ENCODE measurements at regions not wholly inside any gene's neighbourhood (a gene's known extent, or its start where the extent isn't known, plus 50 kb on each side); places are given as distances from the start of the nearest gene placed in this dataset.

GRCh38 chr21:43313221-43313938, 113.6 kb downstream of the SIK1 start:
- Histone ChIP-seq H2BK5ac (ENCODE audit: low read depth, low read length) (peak overlapping the region; percentile 9; the same call in 1 of the 2 replicates), H4K20me1 (replicated peaks in 1 of 2; ENCODE audit: control insufficient read depth in 1 of 2, insufficient read depth in 2 of 2, low read length in 2 of 2) (peaks cover 0 to 1% of the 10 kb centered on the region in 2 experiments), H3K4me1 (replicated peaks in 1 of 4; ENCODE audit: control insufficient read depth in 3 of 4, insufficient read depth in 4 of 4, low read length in 3 of 4) (peaks cover 5 to 23% (median 16%) of the 10 kb centered on the region in 4 experiments), H3K4me3 (ENCODE audit: extremely low read depth in 1 of 4, insufficient read depth in 2 of 4, low read depth in 3 of 4, low read length in 4 of 4) (no peak overlapping the region), H2BK120ac (replicated peaks; ENCODE audit: low read depth, low read length) (peak overlapping the region; percentile 34), H3K27me3 (replicated peaks in 1 of 4; ENCODE audit: control insufficient read depth in 3 of 4, extremely low read depth in 1 of 4, insufficient read depth in 3 of 4, low read length in 3 of 4) (no peaks in the 10 kb centered on the region), H2BK20ac (ENCODE audit: low read length) (0 out of 2 replicates have a peak overlapping the region, but pooled peaks have one; percentile 61), H3K9me3 (ENCODE audit: insufficient read depth in 2 of 2, low read depth in 1 of 2, low read length in 1 of 2) (peaks cover 7 to 11% of the 10 kb centered on the region in 2 experiments; a peak in 3 of 4 replicates), H3K36me3 (ENCODE audit: control insufficient read depth in 2 of 4, insufficient read depth in 4 of 4, low read length in 3 of 4) (no peaks in the 10 kb centered on the region), H3K23ac (ENCODE audit: insufficient read length) (no peak overlapping the region), H3K56ac (replicated peaks; ENCODE audit: insufficient read length, low read depth, low read length) (no peak overlapping the region), H2AFZ (ENCODE audit: low read length) (no peak overlapping the region), H3K14ac (ENCODE audit: insufficient read length) (no peak overlapping the region), H3K23me2 (ENCODE audit: low read depth, low read length) (no peaks in the 10 kb centered on the region), H3K18ac (ENCODE audit: extremely low read depth, low read length) (peak overlapping the region; percentile 87), H3K4ac (replicated peaks; ENCODE audit: insufficient read length, low read depth, low read length) (no peak overlapping the region), H3K27ac (ENCODE audit: low read depth, low read length) (no peak overlapping the region; the same call in 1 of the 2 replicates), H3K9ac (replicated peaks in 1 of 4; ENCODE audit: extremely low read depth in 1 of 4, low read depth in 3 of 4, low read length in 3 of 4) (no peak overlapping the region), H4K5ac (ENCODE audit: insufficient read length, low read depth, low read length) (peak overlapping the region; percentile 75), H3K79me2 (ENCODE audit: control insufficient read depth in 1 of 2, insufficient read depth in 2 of 2, low read length in 2 of 2) (no peaks in the 10 kb centered on the region), H3K79me1 (ENCODE audit: low read depth, low read length) (no peaks in the 10 kb centered on the region), H2AK5ac (ENCODE audit: low read depth, low read length) (no peak overlapping the region), H2BK12ac (ENCODE audit: low read depth, low read length) (peak overlapping the region; percentile 75; the same call in 1 of the 2 replicates), H4K8ac (ENCODE audit: extremely low read depth, insufficient read depth, low read length) (0 out of 2 replicates have a peak overlapping the region, but pooled peaks have one; percentile 57), H4K91ac (replicated peaks; ENCODE audit: insufficient read length, low read length) (peak overlapping the region; percentile 66), H2BK15ac (ENCODE audit: low read length) (peak overlapping the region; percentile 72; the same call in 1 of the 2 replicates), H3K4me2 (ENCODE audit: insufficient read depth in 1 of 2, low read depth in 2 of 2, low read length in 2 of 2) (peak overlapping the region in 1 of 2 experiments; percentile 11; a peak in 1 of 4 replicates)
- WGBS, 2 experiments (ENCODE audit: extremely low coverage in 1 of 2, insufficient coverage in 1 of 2, insufficient read length in 1 of 2, insufficient replicate concordance in 2 of 2, low coverage in 1 of 2, low lambda C conversion rate in 2 of 2, missing lambda C conversion rate in 1 of 2), result 78% methylated on average over 19 of the region's 20 CpGs; no CpG with 5 or more reads in 1 of the 2 experiments
- no peak for DNase-seq (ENCODE audit: low read depth in 1 of 2, low spot score in 2 of 2)
- POLR2A ChIA-PET (ENCODE audit: partially characterized antibody), result interaction anchor here (0.9 kb wide), 1 partner anchor 42 kb away, joined by 3 read pairs; no protein-coding TSS in a partner anchor
- FAIRE-seq, result no peak
- TF ChIP-seq MAX (IDR thresholded peaks at IDR 0.05) (no peak), SIN3A (conservative IDR thresholded peaks at IDR 0.05 in 1 of 2, IDR thresholded peaks at IDR 0.05 in 1 of 2; ENCODE audit: low read depth in 1 of 2, low read length in 2 of 2) (no peak), CTCF (IDR thresholded peaks at IDR 0.05; ENCODE audit: control extremely low read depth in 1 of 3, insufficient read depth in 1 of 3, low read depth in 1 of 3, low read length in 3 of 3) (no peak), SP1 (IDR thresholded peaks at IDR 0.05; ENCODE audit: low read depth, low read length) (no peak), BCL11A (IDR thresholded peaks at IDR 0.05; ENCODE audit: low read depth in 2 of 2, low read length in 2 of 2) (no peak), EP300 (IDR thresholded peaks at IDR 0.05; ENCODE audit: borderline replicate concordance in 1 of 2, low read depth in 2 of 2, low read length in 2 of 2) (no peak), RBBP5 (IDR thresholded peaks at IDR 0.05; ENCODE audit: borderline replicate concordance, low read depth, low read length) (no peak)
- CTCF ChIA-PET (ENCODE audit: partially characterized antibody), result interaction anchor here (0.9 to 1.9 kb wide), 4 partner anchors 7 to 36 kb away, joined by 3 to 6 read pairs (median 4); no protein-coding TSS in a partner anchor

Data from H1 (cell line).